Glutamatergic neuron (in vitro differentiated cells): ENCODE measurements at regions not wholly inside any gene's neighbourhood (a gene's known extent, or its start where the extent isn't known, plus 50 kb on each side); places are given as distances from the start of the nearest gene placed in this dataset.

ENCODE experiments used
- DNase-seq: peaks from one replicate; pipeline ENCODE4 v3.0.0; 2022
- H3K27ac Mint-ChIP-seq: one replicate; pipeline ENCODE4 v1.8.0; 2020; ENCODE audit warnings: mild to moderate bottlenecking, mixed read lengths, inconsistent platforms; ENCODE audit not compliant: unreplicated experiment
- H3K27me3 Mint-ChIP-seq: one replicate; pipeline ENCODE4 v1.8.0; 2020; ENCODE audit warnings: mild to moderate bottlenecking, moderate library complexity, mixed read lengths, inconsistent platforms; ENCODE audit not compliant: unreplicated experiment
- H3K36me3 Mint-ChIP-seq: one replicate; pipeline ENCODE4 v1.8.0; 2020; ENCODE audit warnings: mild to moderate bottlenecking, mixed read lengths, inconsistent platforms; ENCODE audit not compliant: unreplicated experiment
- H3K4me1 Mint-ChIP-seq: one replicate; pipeline ENCODE4 v1.8.0; 2020; ENCODE audit warnings: mild to moderate bottlenecking, low read depth, mixed read lengths, inconsistent platforms; ENCODE audit not compliant: unreplicated experiment
- H3K4me3 Mint-ChIP-seq: one replicate; pipeline ENCODE4 v1.8.0; 2020; ENCODE audit warnings: mild to moderate bottlenecking, mixed read lengths, inconsistent platforms; ENCODE audit not compliant: unreplicated experiment
- H3K9me3 Mint-ChIP-seq: one replicate; pipeline ENCODE4 v1.8.0; 2020; ENCODE audit warnings: mild to moderate bottlenecking, moderate library complexity, mixed read lengths, inconsistent platforms; ENCODE audit not compliant: unreplicated experiment
- TF ChIP-seq, protein P1 (sequence below): fragments of 200-600 bp; sonication (generic); IDR thresholded peaks from one replicate; pipeline ENCODE4 v1.5.0; 2021; ENCODE audit not compliant: partially characterized antibody, unreplicated experiment

DNA sequence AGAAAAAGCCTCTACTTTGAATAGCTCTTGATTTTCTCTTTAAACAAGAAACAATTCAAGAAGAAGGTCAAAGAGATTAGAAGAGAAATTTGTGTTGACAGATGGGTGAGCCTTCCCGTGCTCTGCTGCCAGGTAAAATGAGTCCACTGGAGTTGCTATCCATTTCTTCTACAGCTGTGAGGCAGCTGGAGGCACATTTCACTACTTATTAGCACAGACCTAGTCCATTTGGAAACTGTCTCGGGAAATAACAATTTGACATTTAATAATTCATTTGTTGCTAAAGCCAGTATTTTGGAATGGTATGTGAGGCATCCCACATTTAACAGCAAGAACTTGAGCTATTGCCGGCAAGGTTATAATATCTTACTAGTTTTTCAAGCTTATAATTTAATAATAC is 396.8 kb upstream of the GRIA3 start:
- Mint-ChIP-seq H3K4me3 (no peak overlapping the region), H3K27ac (no peak overlapping the region), H3K36me3 (no peaks in the 10 kb centered on the region), H3K27me3 (no peaks in the 10 kb centered on the region), H3K4me1 (no peaks in the 10 kb centered on the region), H3K9me3 (no peaks in the 10 kb centered on the region)
- TF ChIP-seq, protein P1, sequence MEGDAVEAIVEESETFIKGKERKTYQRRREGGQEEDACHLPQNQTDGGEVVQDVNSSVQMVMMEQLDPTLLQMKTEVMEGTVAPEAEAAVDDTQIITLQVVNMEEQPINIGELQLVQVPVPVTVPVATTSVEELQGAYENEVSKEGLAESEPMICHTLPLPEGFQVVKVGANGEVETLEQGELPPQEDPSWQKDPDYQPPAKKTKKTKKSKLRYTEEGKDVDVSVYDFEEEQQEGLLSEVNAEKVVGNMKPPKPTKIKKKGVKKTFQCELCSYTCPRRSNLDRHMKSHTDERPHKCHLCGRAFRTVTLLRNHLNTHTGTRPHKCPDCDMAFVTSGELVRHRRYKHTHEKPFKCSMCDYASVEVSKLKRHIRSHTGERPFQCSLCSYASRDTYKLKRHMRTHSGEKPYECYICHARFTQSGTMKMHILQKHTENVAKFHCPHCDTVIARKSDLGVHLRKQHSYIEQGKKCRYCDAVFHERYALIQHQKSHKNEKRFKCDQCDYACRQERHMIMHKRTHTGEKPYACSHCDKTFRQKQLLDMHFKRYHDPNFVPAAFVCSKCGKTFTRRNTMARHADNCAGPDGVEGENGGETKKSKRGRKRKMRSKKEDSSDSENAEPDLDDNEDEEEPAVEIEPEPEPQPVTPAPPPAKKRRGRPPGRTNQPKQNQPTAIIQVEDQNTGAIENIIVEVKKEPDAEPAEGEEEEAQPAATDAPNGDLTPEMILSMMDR, result no peak
- no peak for DNase-seq

DNA sequence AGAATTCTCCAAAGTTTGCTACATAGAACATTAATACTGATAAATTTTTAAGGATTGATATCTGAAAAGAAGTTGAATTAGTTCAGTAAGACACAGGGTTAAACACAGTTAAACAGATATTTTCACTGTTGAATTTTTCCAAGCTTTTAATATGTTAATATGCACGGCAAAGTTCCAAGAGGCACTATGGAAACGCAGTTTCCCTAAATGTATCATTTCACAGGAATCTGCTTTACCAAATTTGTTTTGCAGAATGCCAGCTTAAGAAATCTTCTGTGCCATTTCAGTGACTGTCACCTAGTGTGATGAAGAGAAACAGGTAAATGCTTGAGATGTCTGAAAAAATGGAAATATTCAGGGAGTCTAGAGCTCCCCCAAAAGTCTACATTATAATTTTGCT is 395.9 kb upstream of the GRIA3 start:
- Mint-ChIP-seq H3K27me3 (no peaks in the 10 kb centered on the region), H3K4me1 (no peaks in the 10 kb centered on the region), H3K9me3 (no peaks in the 10 kb centered on the region), H3K4me3 (no peak overlapping the region), H3K27ac (no peak overlapping the region), H3K36me3 (no peaks in the 10 kb centered on the region)
- TF ChIP-seq, protein P1, result no peak
- DNase-seq, result no peak

DNA sequence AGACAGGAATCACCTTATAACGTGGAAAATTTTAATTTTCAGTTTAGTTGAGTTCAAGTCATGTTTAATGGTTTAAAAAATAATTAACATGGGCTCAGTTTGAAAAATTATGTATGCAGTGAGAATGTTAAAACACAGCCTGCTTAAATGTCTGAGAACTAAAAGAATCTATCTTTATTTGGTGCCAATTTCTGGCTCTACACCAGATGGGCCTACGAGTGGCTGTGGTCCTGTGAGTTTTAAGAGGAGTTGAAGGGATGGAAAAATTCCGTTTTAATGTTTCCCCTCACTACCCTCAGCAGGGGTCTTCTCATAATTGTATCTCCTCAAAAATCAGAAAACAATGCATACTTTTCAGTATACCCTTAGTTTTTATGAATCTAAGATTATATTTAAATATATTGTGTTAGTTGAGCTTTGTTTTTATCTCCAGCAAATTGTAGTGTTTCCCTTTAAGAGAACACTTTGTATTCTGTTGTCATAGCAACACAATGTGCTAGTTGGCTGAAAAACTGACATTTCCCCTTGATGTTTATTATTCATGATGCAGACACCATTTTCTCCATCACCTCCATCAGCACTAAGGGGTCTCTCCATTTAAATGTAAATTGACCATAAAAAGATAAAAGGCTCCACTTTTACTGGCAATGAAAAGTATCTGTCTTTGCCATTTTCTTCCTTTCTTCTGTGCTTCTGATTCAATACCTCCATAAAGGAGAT is 393.5 kb upstream of the GRIA3 start:
- Mint-ChIP-seq H3K9me3 (no peaks in the 10 kb centered on the region), H3K27me3 (no peaks in the 10 kb centered on the region), H3K27ac (no peak overlapping the region), H3K36me3 (no peaks in the 10 kb centered on the region), H3K4me3 (no peak overlapping the region), H3K4me1 (no peaks in the 10 kb centered on the region)
- TF ChIP-seq, protein P1, result no peak
- no peak for DNase-seq

DNA sequence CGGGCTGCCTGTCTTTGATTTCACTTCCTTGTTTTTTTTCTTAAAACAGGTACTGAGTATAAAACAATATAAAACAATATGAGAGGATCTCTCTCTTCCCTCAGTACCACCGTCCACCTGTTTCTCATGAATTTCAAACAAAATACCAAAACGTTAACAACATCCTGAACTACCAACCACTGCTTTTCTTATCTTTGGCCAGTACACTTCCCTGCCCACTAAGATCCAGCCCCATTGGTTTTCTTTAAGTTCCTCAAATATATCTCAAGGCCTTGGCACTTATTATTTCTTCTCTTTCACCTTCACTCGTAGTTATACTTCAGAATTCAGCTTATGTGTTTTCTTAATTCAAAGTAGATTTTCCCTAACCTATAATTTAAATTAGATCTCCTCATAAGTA is 370.2 kb upstream of the GRIA3 start:
- TF ChIP-seq, protein P1, result no peak
- Mint-ChIP-seq H3K4me3 (no peak overlapping the region), H3K4me1 (no peaks in the 10 kb centered on the region), H3K27ac (no peak overlapping the region), H3K36me3 (no peaks in the 10 kb centered on the region), H3K27me3 (no peaks in the 10 kb centered on the region), H3K9me3 (peaks cover under 1% of the 10 kb centered on the region)
- DNase-seq, result no peak

DNA sequence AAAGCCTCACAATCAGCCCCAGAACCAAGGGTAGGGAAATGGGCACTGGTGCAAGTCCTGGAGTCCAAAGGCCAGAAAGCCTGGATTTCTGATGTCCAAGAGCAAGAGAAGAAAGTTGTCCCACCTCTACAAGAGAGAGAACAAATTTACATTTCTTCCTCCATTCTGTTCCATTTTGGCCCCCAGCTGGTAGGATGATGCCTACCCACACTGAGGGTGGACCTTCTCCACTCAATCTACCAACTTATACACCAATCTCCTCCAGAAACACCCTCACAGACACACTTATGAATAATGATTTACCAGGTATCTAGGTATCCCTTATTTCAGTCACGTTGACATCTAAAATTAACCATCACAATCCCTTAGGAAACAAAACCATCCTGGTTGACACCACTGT is 367.8 kb upstream of the GRIA3 start:
- H3K9me3 Mint-ChIP-seq, result peaks cover 3% of the 10 kb centered on the region
- no peak overlapping the region for H3K27ac Mint-ChIP-seq
- peaks cover 2% of the 10 kb centered on the region for H3K27me3 Mint-ChIP-seq
- TF ChIP-seq, protein P1, result no peak
- no peak overlapping the region for H3K4me3 Mint-ChIP-seq
- H3K36me3 Mint-ChIP-seq, result peaks cover 14% of the 10 kb centered on the region
- no peak for DNase-seq
- no peaks in the 10 kb centered on the region for H3K4me1 Mint-ChIP-seq
